ENCODE measurements at regions not wholly inside any gene's neighbourhood (a gene's known extent, or its start where the extent isn't known, plus 50 kb on each side); places are given as distances from the start of the nearest gene placed in this dataset.
A peak's percentile ranks its signal among the peaks of the same experiment; 100 is the strongest.

DNA sequence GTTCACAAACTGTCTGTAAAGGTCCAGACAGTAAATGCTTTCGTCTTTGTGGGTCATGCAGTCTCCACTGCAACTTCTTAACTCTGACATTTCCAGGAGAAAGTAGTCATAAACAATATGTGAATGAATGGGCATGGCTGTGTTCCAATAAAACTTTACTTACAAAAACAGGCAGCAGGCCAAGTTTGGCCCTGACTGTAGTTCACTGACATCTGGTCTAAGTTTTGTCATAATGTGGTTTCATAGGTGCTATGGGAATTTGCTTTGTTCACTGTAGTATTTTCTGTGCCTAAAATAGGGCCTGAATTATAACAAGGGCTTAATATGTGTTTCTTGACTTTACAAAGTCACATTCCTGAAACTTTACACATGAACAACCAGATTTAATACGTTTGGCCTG lies 186.0 kb upstream of the KBTBD8 start:
- Histone ChIP-seq H2BK120ac (ENCODE audit: insufficient read depth, low read length, poor library complexity) (no peak overlapping the region), H3K14ac (ENCODE audit: low read length) (no peak overlapping the region), H3K27me3 (ENCODE audit: insufficient read depth, low read length) (no peaks in the 10 kb centered on the region), H3K9ac (ENCODE audit: low read length) (no peak overlapping the region), H3K79me2 (ENCODE audit: control insufficient read depth, insufficient read depth, low read length, poor library complexity) (no peaks in the 10 kb centered on the region), H2AFZ (ENCODE audit: insufficient read depth, low read length, poor library complexity) (no peak overlapping the region), H4K91ac (ENCODE audit: low read depth, low read length) (no peak overlapping the region), H3K4me2 (ENCODE audit: low read length) (no peak overlapping the region), H3K18ac (ENCODE audit: low read length) (no peak overlapping the region), H3K79me1 (ENCODE audit: low read length) (no peaks in the 10 kb centered on the region), H3K27ac (ENCODE audit: low read depth, low read length) (no peak overlapping the region), H3K4ac (ENCODE audit: low read depth, low read length) (no peak overlapping the region), H2AK5ac (ENCODE audit: low read length) (no peak overlapping the region), H2BK12ac (ENCODE audit: low read length) (no peak overlapping the region), H3K23ac (ENCODE audit: low read length) (no peak overlapping the region), H3K4me1 (ENCODE audit: control insufficient read depth in 1 of 2, insufficient read depth in 2 of 2, low read length in 2 of 2) (no peaks in the 10 kb centered on the region), H3K9me3 (ENCODE audit: insufficient read depth, low read depth, low read length) (no peaks in the 10 kb centered on the region), H2BK5ac (ENCODE audit: low read depth, low read length, poor library complexity) (no peak overlapping the region), H4K12ac (ENCODE audit: low read depth, low read length) (no peak overlapping the region), H3K4me3 (ENCODE audit: low read depth, low read length) (no peak overlapping the region), H4K8ac (ENCODE audit: low read depth, low read length) (no peak overlapping the region), H3K36me3 (ENCODE audit: control insufficient read depth in 1 of 2, insufficient read depth in 2 of 2, low read length in 2 of 2) (no peaks in the 10 kb centered on the region)
- DNase-seq, result no peak
- no CpG with 5 or more reads among the region's 2 CpGs for WGBS (ENCODE audit: extremely low coverage, insufficient coverage, insufficient read length)

DNA sequence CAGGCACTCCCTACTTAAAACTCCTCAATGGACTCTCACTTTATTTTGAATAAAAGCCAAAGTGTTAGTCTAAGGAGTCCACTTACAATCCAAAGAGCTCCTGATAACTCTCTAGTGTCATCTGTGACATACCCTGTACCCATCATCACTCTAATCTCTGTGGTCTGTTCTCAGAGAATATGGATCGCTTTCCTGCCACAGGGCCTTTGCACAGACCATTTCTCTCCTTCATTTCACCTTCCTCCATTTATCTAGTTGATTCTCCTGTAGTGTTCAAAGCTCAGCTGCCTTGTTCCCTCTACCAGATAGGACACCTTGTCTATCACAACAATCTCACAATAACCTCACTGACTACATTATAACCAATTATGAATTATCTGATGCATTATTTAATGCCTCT lies 185.4 kb upstream of the KBTBD8 start:
- no peak overlapping the region for H3K4me2 ChIP-seq (ENCODE audit: low read length)
- no CpG with 5 or more reads among the region's 1 CpG for WGBS (ENCODE audit: extremely low coverage, insufficient coverage, insufficient read length)
- no peaks in the 10 kb centered on the region for H3K36me3 ChIP-seq (ENCODE audit: control insufficient read depth in 1 of 2, insufficient read depth in 2 of 2, low read length in 2 of 2)

DNA sequence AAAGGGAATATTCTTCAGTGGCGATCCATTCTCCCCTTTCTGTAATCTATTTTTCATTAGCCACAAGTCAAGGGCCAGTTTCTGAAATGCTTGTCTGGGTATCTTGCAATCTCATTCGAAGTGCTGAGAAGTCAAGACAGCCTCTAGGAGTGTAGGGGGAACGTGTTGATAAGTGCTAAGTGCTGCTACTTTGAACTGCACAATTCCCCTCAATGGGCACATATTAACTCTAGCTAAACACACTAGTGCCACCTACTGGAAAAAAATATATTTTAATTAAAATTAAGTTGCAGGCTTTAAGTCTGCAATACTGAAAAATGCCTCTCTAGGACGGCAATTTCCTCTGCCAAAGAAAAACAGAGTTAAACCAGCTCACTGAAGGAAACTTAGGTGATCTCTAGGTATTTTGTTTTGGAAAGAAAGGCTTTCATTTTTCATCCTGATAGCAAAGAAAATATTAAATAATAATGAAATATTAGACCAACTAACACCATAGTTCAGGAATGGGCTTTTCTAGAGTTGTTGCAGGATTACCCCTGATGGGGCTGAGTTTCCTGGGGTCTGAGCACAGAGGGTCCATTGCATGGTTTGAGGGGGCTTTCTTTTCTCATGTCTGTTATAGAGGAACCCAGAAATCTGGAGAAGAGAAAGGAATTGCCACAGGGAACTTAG lies 181.9 kb upstream of the KBTBD8 start:
- H3K14ac ChIP-seq (ENCODE audit: low read length), result no peak overlapping the region
- no peak overlapping the region for H3K4me2 ChIP-seq (ENCODE audit: low read length)
- H3K23ac ChIP-seq (ENCODE audit: low read length), result no peak overlapping the region
- H3K27me3 ChIP-seq (ENCODE audit: insufficient read depth, low read length), result no peaks in the 10 kb centered on the region
- H3K9me3 ChIP-seq (ENCODE audit: insufficient read depth, low read depth, low read length), result no peaks in the 10 kb centered on the region
- H4K8ac ChIP-seq (ENCODE audit: low read depth, low read length), result no peak overlapping the region
- no peaks in the 10 kb centered on the region for H3K79me2 ChIP-seq (ENCODE audit: control insufficient read depth, insufficient read depth, low read length, poor library complexity)
- no peak overlapping the region for H3K4me3 ChIP-seq (ENCODE audit: low read depth, low read length)
- H2AFZ ChIP-seq (ENCODE audit: insufficient read depth, low read length, poor library complexity), result no peak overlapping the region
- H3K9ac ChIP-seq (ENCODE audit: low read length), result no peak overlapping the region
- no peak overlapping the region for H2BK5ac ChIP-seq (ENCODE audit: low read depth, low read length, poor library complexity)
- WGBS (ENCODE audit: extremely low coverage, insufficient coverage, insufficient read length), result no CpG with 5 or more reads among the region's 4 CpGs
- H2AK5ac ChIP-seq (ENCODE audit: low read length), result no peak overlapping the region
- no peak overlapping the region for H3K4ac ChIP-seq (ENCODE audit: low read depth, low read length)
- H3K27ac ChIP-seq (ENCODE audit: low read depth, low read length), result no peak overlapping the region
- H4K91ac ChIP-seq (ENCODE audit: low read depth, low read length), result no peak overlapping the region
- DNase-seq, result peak in 1 of 2 donors; percentile 84
- no peaks in the 10 kb centered on the region for H3K36me3 ChIP-seq (ENCODE audit: control insufficient read depth in 1 of 2, insufficient read depth in 2 of 2, low read length in 2 of 2)
- H2BK12ac ChIP-seq (ENCODE audit: low read length), result no peak overlapping the region
- H3K79me1 ChIP-seq (ENCODE audit: low read length), result no peaks in the 10 kb centered on the region
- H3K4me1 ChIP-seq (ENCODE audit: control insufficient read depth in 1 of 2, insufficient read depth in 2 of 2, low read length in 2 of 2), result no peaks in the 10 kb centered on the region
- no peak overlapping the region for H2BK120ac ChIP-seq (ENCODE audit: insufficient read depth, low read length, poor library complexity)
- no peak overlapping the region for H3K18ac ChIP-seq (ENCODE audit: low read length)
- H4K12ac ChIP-seq (ENCODE audit: low read depth, low read length), result no peak overlapping the region

More for the DNA sequence above, 185.4 kb upstream of the KBTBD8 start:
- H3K79me2 ChIP-seq (ENCODE audit: control insufficient read depth, insufficient read depth, low read length, poor library complexity), result no peaks in the 10 kb centered on the region
- H3K27me3 ChIP-seq (ENCODE audit: insufficient read depth, low read length), result no peaks in the 10 kb centered on the region
- H3K9ac ChIP-seq (ENCODE audit: low read length), result no peak overlapping the region
- H3K79me1 ChIP-seq (ENCODE audit: low read length), result no peaks in the 10 kb centered on the region
- H4K8ac ChIP-seq (ENCODE audit: low read depth, low read length), result no peak overlapping the region
- H2BK120ac ChIP-seq (ENCODE audit: insufficient read depth, low read length, poor library complexity), result no peak overlapping the region
- H2AK5ac ChIP-seq (ENCODE audit: low read length), result no peak overlapping the region
- no peak overlapping the region for H2BK5ac ChIP-seq (ENCODE audit: low read depth, low read length, poor library complexity)
- no peak overlapping the region for H4K91ac ChIP-seq (ENCODE audit: low read depth, low read length)
- no peak overlapping the region for H3K4ac ChIP-seq (ENCODE audit: low read depth, low read length)
- H3K4me1 ChIP-seq (ENCODE audit: control insufficient read depth in 1 of 2, insufficient read depth in 2 of 2, low read length in 2 of 2), result no peaks in the 10 kb centered on the region
- H3K23ac ChIP-seq (ENCODE audit: low read length), result no peak overlapping the region
- no peak for DNase-seq
- H3K9me3 ChIP-seq (ENCODE audit: insufficient read depth, low read depth, low read length), result no peaks in the 10 kb centered on the region
- H3K18ac ChIP-seq (ENCODE audit: low read length), result no peak overlapping the region
- no peak overlapping the region for H2AFZ ChIP-seq (ENCODE audit: insufficient read depth, low read length, poor library complexity)
- no peak overlapping the region for H3K4me3 ChIP-seq (ENCODE audit: low read depth, low read length)
- no peak overlapping the region for H3K27ac ChIP-seq (ENCODE audit: low read depth, low read length)
- H3K14ac ChIP-seq (ENCODE audit: low read length), result no peak overlapping the region
- H2BK12ac ChIP-seq (ENCODE audit: low read length), result no peak overlapping the region
- no peak overlapping the region for H4K12ac ChIP-seq (ENCODE audit: low read depth, low read length)

GRCh38 chr3:66817951-66818557 lies 180.1 kb upstream of the KBTBD8 start:
- no CpG with 5 or more reads among the region's 10 CpGs for WGBS (ENCODE audit: extremely low coverage, insufficient coverage, insufficient read length)
- no peak overlapping the region for H3K9ac ChIP-seq (ENCODE audit: low read length)
- no peak overlapping the region for H3K27ac ChIP-seq (ENCODE audit: low read depth, low read length)
- H3K14ac ChIP-seq (ENCODE audit: low read length), result no peak overlapping the region
- no peak overlapping the region for H3K4me3 ChIP-seq (ENCODE audit: low read depth, low read length)
- no peak overlapping the region for H4K12ac ChIP-seq (ENCODE audit: low read depth, low read length)
- H3K18ac ChIP-seq (ENCODE audit: low read length), result no peak overlapping the region
- no peaks in the 10 kb centered on the region for H3K79me1 ChIP-seq (ENCODE audit: low read length)
- H3K23ac ChIP-seq (ENCODE audit: low read length), result no peak overlapping the region
- no peak overlapping the region for H2BK120ac ChIP-seq (ENCODE audit: insufficient read depth, low read length, poor library complexity)
- H3K4me1 ChIP-seq (ENCODE audit: control insufficient read depth in 1 of 2, insufficient read depth in 2 of 2, low read length in 2 of 2), result no peaks in the 10 kb centered on the region
- H3K4me2 ChIP-seq (ENCODE audit: low read length), result no peak overlapping the region
- peak; percentile 24 to 50 for DNase-seq
- H3K79me2 ChIP-seq (ENCODE audit: control insufficient read depth, insufficient read depth, low read length, poor library complexity), result no peaks in the 10 kb centered on the region
- no peaks in the 10 kb centered on the region for H3K36me3 ChIP-seq (ENCODE audit: control insufficient read depth in 1 of 2, insufficient read depth in 2 of 2, low read length in 2 of 2)
- H3K27me3 ChIP-seq (ENCODE audit: insufficient read depth, low read length), result no peaks in the 10 kb centered on the region
- H4K91ac ChIP-seq (ENCODE audit: low read depth, low read length), result no peak overlapping the region
- H4K8ac ChIP-seq (ENCODE audit: low read depth, low read length), result no peak overlapping the region
- no peak overlapping the region for H2BK12ac ChIP-seq (ENCODE audit: low read length)
- no peak overlapping the region for H2AK5ac ChIP-seq (ENCODE audit: low read length)
- no peak overlapping the region for H2AFZ ChIP-seq (ENCODE audit: insufficient read depth, low read length, poor library complexity)
- H3K9me3 ChIP-seq (ENCODE audit: insufficient read depth, low read depth, low read length), result no peaks in the 10 kb centered on the region
- no peak overlapping the region for H3K4ac ChIP-seq (ENCODE audit: low read depth, low read length)
- no peak overlapping the region for H2BK5ac ChIP-seq (ENCODE audit: low read depth, low read length, poor library complexity)
